H1 (cell line): ENCODE measurements at regions not wholly inside any gene's neighbourhood (a gene's known extent, or its start where the extent isn't known, plus 50 kb on each side); places are given as distances from the start of the nearest gene placed in this dataset.

Experiments
- EP300 ChIP-seq, 2 experiments: IDR thresholded peaks; 1 replicate in 1 of 2; 2 replicates in 1 of 2; pipeline ENCODE4 v1.6.1; 2011 to 2012; ENCODE audit warnings: low read depth in 2 of 2, low read length in 2 of 2, mild to moderate bottlenecking in 2 of 2, borderline replicate concordance in 1 of 2, inconsistent platforms in 1 of 2, moderate library complexity in 1 of 2
- SIN3A ChIP-seq, 2 experiments: IDR thresholded peaks in 1 of 2; conservative IDR thresholded peaks in 1 of 2; 2 replicates each; pipeline ENCODE4 v1.6.1; 2011 to 2012; ENCODE audit warnings: low read length in 2 of 2, improper control_type of control experiment in 1 of 2, low read depth in 1 of 2, mild to moderate bottlenecking in 1 of 2
- YY1 ChIP-seq: IDR thresholded peaks from 2 replicates; pipeline ENCODE4 v1.6.1; 2011; ENCODE audit warnings: low read depth, mild to moderate bottlenecking, low read length

- no peak for TF ChIP-seq EP300 (IDR thresholded peaks at IDR 0.05; ENCODE audit: borderline replicate concordance in 1 of 2, low read depth in 2 of 2, low read length in 2 of 2)
- no peak for TF ChIP-seq YY1
- TF ChIP-seq SIN3A (conservative IDR thresholded peaks at IDR 0.05 in 1 of 2, IDR thresholded peaks at IDR 0.05 in 1 of 2; ENCODE audit: low read depth in 1 of 2, low read length in 2 of 2): no peak
Observed at GRCh38 chr16:35255816-35256215, 1796.4 kb downstream of the TP53TG3F start.
